ENCODE measurements at regions not wholly inside any gene's neighbourhood (a gene's known extent, or its start where the extent isn't known, plus 50 kb on each side); places are given as distances from the start of the nearest gene placed in this dataset.
"Not testable (repeated sequence)": the region's sequence is repeated elsewhere in the genome, so short reads cannot be mapped to it uniquely, and the experiment has no call there.

DNA sequence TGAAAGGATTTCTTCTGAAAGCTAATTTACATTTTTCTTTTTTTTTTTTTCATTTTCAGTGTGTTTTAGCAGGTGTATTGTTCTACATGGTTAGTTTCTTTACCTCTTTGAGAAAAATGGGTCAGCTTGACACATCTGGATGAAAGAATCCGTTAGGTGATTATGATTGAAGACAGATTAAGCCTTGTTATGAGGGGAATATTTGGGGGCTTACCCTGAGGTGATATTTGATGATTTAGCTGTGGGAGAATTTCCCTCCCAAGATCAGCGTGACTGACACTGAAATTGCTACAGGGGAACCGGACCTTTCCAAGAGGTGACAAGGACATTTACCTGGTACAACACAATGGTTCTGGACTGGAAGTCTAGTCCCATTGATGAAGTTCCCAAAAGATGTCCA, 147.5 kb downstream of the NFKBIZ start:
- no peak for DNase-seq (ENCODE audit: low read depth in 2 of 2)

DNA sequence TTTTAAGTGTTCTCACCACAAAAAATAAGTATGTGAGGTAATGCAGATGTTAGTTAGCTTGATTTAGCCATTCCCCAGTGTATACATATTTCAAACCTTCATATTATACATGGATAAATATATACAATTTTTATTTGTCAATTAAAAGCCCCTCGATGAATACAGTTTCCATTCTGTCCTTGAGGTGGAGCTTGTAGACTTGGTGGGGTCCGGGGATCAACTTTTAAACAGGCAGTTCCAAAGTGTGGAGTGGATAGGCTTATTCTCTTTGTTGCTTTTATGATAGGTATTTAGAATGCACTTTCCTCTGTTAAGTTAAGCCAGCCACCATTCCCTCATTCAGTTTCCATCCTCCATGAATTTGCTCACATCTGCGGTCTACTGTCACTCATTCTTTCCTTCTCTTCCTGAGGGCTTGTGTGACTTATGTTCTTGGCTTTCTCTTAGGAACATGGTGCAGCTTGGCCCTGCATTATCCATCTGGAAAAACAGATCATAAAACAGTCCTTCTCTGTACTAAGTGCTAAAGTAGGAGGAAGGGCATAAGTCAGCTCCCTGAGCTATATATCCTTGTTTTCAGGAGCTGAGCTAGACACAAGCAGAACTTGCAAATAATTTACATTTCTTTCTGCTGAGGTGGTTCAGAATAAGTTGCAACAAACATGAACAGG, 149.1 kb downstream of the NFKBIZ start:
- DNase-seq (ENCODE audit: low read depth in 2 of 2): no peak

DNA sequence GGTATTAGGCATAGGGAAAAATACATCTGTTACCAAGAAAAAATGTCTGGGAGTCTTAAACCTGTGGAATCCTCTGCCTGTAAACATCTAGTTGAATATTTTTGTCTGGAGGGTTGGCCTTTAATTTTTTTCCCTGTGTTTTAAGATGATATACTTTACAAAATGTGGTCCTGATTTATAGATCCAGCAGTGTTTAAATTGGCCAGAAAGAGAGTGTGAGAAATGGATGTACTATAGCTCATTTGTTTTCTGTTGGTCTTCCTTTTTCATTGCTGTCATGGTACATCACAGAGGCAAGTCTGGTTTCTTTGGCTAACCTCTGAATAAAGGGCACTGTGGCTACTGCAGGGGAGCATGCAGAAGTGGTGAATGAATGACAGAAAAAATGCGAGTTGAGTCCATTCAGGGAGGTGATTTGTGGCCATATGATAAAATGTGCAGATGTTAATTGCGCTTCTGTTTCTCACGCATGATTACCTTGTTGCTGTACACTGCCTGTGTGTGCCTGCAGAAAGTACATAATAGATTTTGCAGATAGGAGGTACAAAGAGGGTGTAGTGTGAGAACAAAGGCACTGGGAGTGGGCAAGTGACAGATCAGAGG, 150.0 kb downstream of the NFKBIZ start:
- DNase-seq (ENCODE audit: low read depth in 2 of 2): no peak

DNA sequence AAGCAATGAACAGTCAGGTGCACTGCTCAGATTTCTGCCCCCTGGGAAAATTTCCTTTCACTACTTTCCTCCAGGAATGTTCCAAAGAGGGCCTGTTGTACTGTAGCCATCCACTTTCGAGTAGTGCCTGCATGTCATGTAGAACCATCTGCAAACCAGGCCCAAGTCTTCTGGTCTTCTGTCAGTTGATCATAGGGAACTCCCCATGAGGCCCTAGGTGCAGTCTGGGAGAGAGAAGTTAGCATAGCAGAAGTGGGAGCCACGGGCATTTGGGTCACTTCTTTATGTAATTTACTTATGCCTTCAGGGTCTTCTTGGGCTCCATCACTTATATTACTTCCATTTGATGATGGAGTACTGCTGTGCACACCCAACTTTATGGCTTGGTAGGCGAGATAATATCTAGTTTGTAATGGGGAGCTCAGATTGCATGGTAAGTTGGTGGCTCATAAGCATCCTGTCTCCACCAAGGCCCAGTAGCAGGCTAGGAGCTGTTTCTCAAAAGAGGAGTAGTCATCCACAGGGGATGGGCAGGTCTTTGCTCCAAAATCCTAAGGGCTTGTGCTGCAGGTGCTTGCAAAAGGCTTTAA, 151.4 kb downstream of the NFKBIZ start:
- no peak for DNase-seq (ENCODE audit: low read depth in 2 of 2)

DNA sequence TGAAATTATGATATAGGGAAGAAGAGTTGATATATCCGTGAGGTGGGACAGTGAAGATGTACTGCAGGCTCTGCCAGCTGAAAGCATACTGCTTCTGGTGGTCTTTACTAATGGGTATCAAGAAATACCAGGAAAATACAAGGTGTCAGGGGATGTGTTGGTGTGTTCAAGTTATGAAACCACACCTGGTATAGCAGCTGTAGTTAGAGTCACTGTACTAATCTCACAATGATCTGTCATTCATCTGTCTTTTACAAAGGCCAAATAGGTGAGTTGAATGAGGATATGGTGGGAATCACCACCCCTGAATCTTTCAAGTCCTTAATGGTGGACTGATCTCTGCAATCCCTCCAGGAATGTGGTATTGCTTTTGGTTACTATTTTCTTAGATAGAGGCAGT, 152.7 kb downstream of the NFKBIZ start:
- DNase-seq (ENCODE audit: low read depth in 2 of 2): no peak

DNA sequence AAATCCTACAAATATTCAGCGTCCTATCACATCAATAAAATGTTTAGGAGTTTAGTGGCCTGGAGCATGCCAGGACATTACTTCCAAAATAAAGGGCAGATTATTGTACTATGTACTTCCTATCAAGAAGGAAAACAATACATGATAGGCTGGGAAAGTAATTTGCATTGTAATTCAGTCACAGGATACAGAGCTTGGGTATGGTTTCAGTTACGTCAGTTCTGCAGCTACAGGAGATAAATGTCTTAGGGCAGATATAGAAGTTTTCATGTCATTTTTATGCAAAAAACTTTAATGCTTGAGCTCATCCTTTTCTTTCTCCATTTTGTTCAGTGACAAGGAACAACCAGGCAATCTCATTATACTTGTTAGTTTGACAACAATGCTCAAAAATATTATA, 155.2 kb downstream of the NFKBIZ start:
- no peak for DNase-seq (ENCODE audit: low read depth in 2 of 2)

DNA sequence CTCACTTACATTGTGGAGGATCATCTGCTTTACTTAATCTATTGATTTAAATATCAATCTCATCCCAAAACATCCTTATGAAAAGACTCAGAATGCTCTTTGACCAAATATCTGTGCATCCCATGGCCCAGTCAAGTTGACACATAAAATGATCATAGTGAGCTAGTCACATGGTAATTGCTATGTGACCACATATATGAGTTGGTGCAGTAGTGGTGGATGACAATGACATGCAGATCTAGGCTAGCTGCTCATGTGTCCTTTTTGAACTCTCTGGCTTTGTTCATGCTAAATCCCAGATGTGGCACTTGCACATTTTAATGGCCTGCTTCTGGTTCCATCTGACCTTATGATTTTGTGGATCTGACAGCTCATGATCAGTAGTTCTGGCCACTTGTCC, 156.2 kb downstream of the NFKBIZ start:
- no peak for DNase-seq (ENCODE audit: low read depth in 2 of 2)

DNA sequence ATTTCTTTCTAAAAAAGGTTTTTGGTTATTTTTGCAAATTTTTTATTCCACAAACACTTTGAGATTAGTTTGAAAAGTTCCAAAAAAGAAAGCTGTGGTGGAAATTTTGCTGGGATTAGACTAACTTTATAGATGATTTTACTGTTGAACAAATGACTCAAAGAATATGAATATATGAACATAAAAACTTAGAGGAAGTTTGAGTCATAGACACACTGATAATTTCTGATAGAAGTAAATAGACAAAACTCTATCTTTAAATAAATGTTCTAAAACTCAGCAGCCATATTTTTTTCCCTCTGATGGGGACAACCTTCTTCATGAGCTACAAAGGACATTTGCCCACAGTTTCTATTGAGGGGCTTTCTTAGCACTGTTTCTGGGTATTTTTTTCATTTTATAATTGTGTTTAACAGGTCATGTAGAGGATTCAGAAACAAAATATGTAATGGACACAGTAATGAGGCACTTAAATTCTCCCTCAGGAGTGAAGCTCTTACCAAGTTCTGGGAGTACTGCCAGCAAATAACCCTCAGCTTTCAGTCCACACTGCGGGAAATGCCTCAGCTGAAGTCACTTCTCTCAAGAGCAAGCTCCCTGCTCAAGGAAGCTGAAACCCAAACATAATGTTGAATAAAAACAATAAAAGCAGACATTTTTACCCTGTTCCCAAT, 157.6 kb downstream of the NFKBIZ start:
- DNase-seq (ENCODE audit: low read depth in 2 of 2): no peak

DNA sequence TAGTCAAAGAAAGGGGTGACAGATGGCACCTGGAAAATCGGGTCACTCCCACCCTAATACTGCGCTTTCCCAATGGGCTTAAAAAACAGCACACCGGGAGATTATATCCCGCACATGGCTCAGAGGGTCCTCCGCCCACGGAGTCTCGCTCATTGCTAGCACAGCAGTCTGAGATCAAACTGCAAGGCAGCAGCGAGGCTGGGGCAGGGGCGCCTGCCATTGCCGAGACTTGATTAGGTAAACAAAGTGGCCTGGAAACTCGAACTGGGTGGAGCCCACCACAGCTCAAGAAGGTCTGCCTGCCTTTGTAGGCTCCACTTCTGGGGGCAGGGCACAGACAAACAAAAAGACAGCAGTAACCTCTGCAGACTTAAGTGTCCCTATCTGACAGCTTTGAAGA, 159.1 kb downstream of the NFKBIZ start:
- not testable (repeated sequence) for DNase-seq (ENCODE audit: low read depth in 2 of 2)

DNA sequence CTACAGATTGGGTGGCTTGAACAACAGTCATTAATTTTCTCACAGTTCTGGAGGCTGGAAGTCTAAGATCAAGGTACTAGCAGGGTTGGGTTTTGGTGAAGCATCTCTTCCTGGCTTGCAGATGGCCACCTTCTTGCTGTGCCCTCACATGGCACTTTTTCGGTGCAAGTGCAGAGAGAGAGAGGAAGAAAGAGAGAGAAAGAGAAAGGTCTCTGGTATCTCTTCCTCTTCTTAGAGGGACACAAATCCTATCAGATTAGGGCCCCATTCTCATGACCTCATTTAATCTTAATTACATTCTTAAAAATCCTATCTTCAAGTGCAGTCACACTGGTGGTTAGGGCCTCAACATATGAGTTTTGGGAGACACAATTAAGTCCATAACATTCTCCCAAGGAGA, 167.1 kb downstream of the NFKBIZ start:
- DNase-seq (ENCODE audit: low read depth in 2 of 2): no peak

DNA sequence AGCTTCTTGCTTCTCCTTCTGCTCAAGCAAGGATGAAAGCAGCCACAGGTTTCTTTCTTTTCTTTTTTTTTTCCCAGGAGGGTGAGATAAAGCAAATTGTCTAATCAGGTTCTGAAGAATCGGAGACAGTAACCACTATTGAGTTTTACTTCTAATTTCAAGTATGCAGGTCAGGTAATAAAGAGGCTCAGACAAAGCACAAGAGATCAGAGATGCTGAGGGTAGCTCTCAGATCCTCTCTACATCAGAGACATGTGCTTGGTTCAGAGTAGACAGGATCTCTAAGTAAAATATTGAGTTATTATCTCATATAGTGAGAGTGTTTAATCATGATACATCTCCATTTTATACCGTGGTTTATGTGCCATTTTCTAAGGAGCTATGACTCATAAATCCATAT, 168.5 kb downstream of the NFKBIZ start:
- no peak for DNase-seq (ENCODE audit: low read depth in 2 of 2)

DNA sequence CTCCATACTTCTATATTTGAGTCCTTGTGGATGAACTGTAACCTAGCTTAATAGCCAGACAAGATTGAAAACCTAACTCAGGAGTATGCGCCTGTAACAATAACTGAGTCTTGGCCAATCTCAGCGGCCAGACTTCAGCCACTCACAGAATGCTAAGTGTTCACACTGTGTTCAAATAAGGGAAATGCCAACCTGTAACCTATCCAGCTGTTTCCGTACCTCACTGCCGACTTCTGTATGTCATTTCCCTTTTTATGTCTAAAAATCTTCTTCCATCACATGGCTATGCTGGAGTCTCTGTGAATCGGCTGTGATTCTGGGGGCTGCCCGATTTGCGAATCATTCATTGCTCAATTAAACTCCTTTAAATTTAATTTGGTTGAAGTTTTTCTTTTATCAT, 169.2 kb downstream of the NFKBIZ start:
- no peak for DNase-seq (ENCODE audit: low read depth in 2 of 2)

DNA sequence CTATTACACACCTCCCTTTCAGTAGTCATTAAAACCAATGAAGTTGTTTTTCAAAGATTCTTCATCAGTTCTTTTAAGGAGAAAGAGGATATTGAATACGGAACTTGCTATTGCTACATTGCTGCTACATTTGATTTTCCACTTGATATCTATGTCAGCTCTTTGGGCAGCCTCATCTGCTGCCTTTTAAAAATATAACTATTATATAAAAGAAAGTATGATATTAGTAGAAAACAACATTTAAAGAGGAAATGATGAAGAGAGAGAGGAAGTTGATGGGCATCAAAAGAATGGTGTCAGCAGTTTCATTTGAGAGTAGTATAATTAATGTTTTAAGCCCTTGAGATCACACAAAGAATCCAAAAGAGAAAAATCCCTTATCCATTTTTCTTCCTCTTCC, 171.4 kb downstream of the NFKBIZ start:
- no peak for DNase-seq (ENCODE audit: low read depth in 2 of 2)

DNA sequence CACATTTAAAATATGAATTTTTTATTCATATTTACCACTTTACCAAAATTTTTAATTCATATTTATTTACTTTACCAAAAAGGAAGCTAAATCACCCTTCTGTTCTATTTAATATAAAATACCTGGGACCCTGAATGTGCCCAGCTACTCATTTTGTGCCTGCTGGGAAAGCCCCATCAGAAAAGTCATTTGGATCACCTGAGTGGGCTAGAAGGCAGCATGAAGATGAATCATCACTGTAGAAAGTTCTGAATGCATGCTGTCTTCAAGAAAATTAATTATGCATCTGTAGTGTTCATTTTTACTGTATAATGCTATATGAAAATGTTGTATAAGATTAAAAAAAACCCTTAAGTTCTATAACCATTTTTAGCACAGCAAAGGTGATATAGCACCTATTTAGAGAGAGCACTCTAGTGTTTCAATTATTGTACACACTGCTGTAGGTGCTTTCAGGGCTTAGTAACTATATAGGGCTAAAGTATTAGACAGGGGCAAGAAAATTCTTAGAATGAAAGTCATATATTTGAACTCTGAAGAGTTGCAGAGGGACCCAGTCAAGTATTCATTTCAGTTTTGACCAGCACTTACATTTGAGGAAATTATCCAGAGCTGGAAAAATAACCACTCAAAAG, 175.1 kb downstream of the NFKBIZ start:
- DNase-seq (ENCODE audit: low read depth in 2 of 2): peak in 1 of 2 donors; percentile 7

DNA sequence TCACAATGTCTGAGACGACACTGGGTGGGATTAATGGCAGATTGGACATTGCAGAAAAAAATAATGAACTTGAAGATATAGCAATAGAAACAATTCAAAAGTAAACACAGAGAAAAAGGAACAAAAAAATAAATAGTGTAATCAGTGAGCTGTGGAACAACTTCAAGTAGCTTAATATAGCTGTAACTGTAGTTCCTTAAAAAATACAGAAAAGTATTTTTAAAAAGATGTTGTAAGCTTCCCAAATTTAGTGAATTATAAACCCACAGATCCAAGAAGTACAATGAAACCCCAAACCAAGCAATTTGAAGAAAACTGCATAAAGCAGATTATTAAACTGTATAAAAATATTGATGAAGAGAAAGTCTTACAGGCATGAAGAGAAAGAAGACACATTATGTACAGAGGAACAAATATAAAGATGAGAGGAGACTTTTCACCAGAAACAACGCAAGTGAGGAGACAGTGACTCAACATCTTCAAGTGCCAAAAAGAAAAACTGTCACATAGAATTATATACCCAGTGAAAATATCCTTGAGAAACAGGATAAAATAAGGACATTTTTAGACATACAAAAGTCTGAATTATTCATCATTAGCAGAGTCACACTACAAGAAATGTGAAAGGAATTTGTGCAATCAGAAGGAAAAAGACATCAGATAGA, 176.4 kb downstream of the NFKBIZ start:
- no peak for DNase-seq (ENCODE audit: low read depth in 2 of 2)

DNA sequence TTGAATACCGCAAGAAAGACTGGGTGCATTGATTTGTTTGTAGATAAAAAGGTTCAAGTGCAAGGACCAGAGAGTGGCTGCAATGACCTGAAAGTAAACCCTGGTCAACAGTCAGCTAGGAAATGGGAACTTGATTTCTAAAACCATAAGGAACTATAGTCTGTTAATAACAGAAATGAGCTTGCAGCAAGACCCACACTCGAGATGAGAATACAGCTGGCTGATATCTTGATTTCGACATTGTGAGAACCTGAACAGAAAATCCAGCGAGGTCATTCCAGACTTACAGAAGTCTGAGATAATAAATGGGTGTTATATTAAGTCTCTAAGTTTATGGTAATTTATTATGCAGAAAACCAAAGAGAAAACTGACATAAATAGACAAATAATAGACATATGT, 177.3 kb downstream of the NFKBIZ start:
- DNase-seq (ENCODE audit: low read depth in 2 of 2): no peak

DNA sequence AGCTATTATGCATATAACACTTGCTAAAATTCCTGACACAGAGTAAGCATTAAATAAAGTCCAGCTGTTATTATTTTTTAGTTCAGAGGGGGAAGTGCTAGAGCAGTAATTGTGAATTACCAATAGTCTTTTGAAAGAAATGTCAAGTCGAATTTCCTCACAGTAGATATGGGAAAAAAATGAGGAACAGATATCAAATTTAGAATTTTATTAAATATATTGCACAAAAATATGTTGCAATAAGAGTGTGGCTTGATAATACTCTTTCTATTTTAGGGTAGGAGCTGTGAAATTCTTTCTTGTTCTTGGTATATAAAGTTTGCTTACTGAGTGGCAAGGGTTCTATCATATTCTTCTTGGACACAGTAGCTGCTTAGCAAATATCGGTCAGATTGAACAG, 181.3 kb downstream of the NFKBIZ start:
- no peak for DNase-seq (ENCODE audit: low read depth in 2 of 2)

DNA sequence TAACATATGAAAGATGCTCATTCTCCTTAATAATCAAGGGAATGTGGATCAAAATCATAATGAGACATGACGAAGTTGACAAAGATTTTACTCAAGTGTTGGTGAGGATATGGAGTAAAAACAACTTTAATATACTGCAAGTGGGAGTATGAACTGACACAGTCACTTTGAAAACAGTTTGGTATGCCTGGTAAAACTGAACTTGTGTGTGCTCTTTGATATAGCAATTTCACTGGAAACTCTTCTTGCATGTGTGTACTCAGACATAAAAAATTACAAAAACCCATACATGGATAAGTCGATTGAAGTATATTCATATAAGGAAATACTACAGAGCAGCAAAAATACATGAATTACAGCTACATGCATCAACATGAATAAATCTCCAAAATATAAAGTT, 182.5 kb downstream of the NFKBIZ start:
- no peak for DNase-seq (ENCODE audit: low read depth in 2 of 2)

DNA sequence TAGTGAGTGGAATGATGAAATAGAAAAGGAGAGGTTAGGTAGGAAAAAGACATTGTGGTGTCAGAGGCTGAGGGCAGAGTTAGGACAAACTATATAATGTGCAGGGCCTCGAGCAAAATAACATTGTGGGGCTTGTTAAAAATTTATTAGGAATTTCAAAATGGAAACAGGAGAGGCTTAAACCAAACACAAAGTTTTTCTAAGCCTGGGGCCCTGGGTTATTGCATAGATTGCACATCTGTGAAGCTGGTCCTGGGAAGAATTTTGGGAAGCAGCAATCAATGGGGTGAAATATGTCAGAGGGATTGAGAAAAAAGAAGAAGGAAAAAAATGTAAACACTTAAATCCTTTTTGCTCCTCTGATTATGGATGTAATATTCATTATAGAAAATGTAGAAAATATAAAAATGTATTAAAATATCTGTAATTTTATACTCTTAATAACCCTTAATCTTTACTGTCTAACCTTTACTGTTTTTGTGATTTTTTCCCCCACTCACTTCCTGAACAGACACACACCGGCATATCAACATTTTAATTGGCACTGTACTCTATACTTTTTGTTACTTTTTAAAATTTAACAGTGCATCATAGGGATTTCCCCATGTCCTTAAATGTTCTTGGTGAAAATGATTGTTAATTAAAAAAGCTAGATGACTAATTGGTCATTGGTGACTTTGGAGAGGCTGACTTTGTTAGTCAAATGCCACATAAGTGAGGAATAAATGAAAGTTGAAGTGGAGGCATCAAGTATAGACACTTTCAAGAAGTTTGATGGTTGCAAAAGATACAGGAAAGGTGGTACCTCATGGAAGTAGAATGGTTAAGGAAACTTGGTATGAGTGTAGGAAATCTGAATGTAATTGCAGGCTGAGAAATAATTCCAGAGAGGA, 183.4 kb downstream of the NFKBIZ start:
- no peak for DNase-seq (ENCODE audit: low read depth in 2 of 2)

DNA sequence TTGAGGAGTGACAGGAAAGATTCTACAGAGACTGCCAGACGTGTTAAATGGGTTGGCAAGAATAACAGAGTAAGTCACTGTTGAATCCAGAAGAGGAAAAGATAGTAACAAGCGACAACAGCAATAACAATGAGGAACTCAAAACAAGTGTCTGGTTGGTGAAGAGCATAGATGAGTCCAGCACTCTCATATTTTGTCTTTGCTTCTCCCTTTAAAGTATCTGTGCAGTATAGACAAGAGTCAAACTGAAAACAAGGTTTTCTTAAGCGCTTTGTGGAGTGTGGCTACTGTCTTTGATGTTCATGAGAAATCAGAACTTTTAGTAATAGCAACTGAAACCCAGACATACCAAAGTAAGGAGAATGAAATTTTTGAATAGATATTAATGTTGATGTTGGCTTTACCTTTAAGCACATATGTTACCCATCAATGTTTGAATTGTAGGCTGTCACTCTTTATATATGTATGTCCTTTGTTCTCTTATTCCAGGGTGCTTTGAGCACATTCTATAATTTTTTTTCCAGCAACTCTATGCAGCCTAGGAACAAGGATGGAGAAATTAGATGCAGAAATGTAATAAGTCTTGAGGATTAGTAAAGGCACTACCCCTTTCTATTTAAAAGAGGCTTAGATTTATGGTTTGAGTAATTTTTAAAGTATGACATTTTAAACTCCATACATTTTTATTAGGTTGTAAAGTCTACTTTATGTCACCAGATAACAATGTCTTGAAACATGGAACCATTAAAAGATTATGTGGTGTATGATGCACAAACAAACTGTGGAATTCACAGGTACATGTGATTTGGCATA, 185.5 kb downstream of the NFKBIZ start:
- no peak for DNase-seq (ENCODE audit: low read depth in 2 of 2)

Measured in stimulated activated CD8-positive, alpha-beta memory T cell treated with anti-CD3 and anti-CD28 coated beads, Interleukin-15, amount 100 ng/mL, for 48 hours (primary cell).